ENCODE measurements at regions not wholly inside any gene's neighbourhood (a gene's known extent, or its start where the extent isn't known, plus 50 kb on each side); places are given as distances from the start of the nearest gene placed in this dataset.

- TF ChIP-seq REST (IDR thresholded peaks at IDR 0.05; ENCODE audit: insufficient replicate concordance, low read depth) (no peak), GABPA (IDR thresholded peaks at IDR 0.05; ENCODE audit: low read depth) (no peak), POLR2AphosphoS5 (IDR thresholded peaks at IDR 0.05; ENCODE audit: low read depth) (no peak), SPI1 (IDR thresholded peaks at IDR 0.05; ENCODE audit: borderline replicate concordance, low read depth) (no peak), CTCF (IDR thresholded peaks at IDR 0.05; ENCODE audit: insufficient read depth, low read length) (no peak)
- DNase-seq (ENCODE audit: low read depth in 1 of 2, low spot score in 1 of 2) = no peak
- H3K27ac ChIP-seq (replicated peaks) = no peak overlapping the region
- no peaks in the 10 kb centered on the region for H3K27me3 ChIP-seq (ENCODE audit: insufficient read depth, poor library complexity, severe bottlenecking)
- no peak overlapping the region for H3K4me3 ChIP-seq (replicated peaks; ENCODE audit: insufficient read depth, low read length)
Measured at GRCh38 chr5:5050801-5051200, 89.3 kb upstream of the ADAMTS16 start.

- H3K4me3 ChIP-seq (replicated peaks; ENCODE audit: insufficient read depth, low read length) = no peak overlapping the region
- no peak overlapping the region for H3K27ac ChIP-seq (replicated peaks)
- no peaks in the 10 kb centered on the region for H3K27me3 ChIP-seq (ENCODE audit: insufficient read depth, poor library complexity, severe bottlenecking)
- no peak for TF ChIP-seq SPI1 (IDR thresholded peaks at IDR 0.05; ENCODE audit: borderline replicate concordance, low read depth)
- TF ChIP-seq CTCF (IDR thresholded peaks at IDR 0.05; ENCODE audit: insufficient read depth, low read length) = no peak
- TF ChIP-seq REST (IDR thresholded peaks at IDR 0.05; ENCODE audit: insufficient replicate concordance, low read depth) = no peak
- no peak for TF ChIP-seq POLR2AphosphoS5 (IDR thresholded peaks at IDR 0.05; ENCODE audit: low read depth)
- no peak for TF ChIP-seq GABPA (IDR thresholded peaks at IDR 0.05; ENCODE audit: low read depth)
- DNase-seq (ENCODE audit: low read depth in 1 of 2, low spot score in 1 of 2) = no peak
Measured at GRCh38 chr5:5055712-5056111, 84.4 kb upstream of the ADAMTS16 start.

GRCh38 chr5:5061836-5062235 lies 78.3 kb upstream of the ADAMTS16 start:
- TF ChIP-seq REST (IDR thresholded peaks at IDR 0.05; ENCODE audit: insufficient replicate concordance, low read depth) = no peak
- no peak for TF ChIP-seq GABPA (IDR thresholded peaks at IDR 0.05; ENCODE audit: low read depth)
- TF ChIP-seq CTCF (IDR thresholded peaks at IDR 0.05; ENCODE audit: insufficient read depth, low read length) = no peak
- no peak for DNase-seq (ENCODE audit: low read depth in 1 of 2, low spot score in 1 of 2)
- no peaks in the 10 kb centered on the region for H3K27me3 ChIP-seq (ENCODE audit: insufficient read depth, poor library complexity, severe bottlenecking)
- H3K4me3 ChIP-seq (replicated peaks; ENCODE audit: insufficient read depth, low read length) = no peak overlapping the region
- no peak overlapping the region for H3K27ac ChIP-seq (replicated peaks)
